Ishikawa (cell line): ENCODE measurements at regions not wholly inside any gene's neighbourhood (a gene's known extent, or its start where the extent isn't known, plus 50 kb on each side); places are given as distances from the start of the nearest gene placed in this dataset.

Experiments
- CEBPB ChIP-seq: IDR thresholded peaks from 2 replicates; pipeline ENCODE4 v1.6.1; 2012
- CREB1 ChIP-seq: IDR thresholded peaks from 2 replicates; pipeline ENCODE4 v1.6.1; 2012; ENCODE audit warnings: low read depth
- EGR1 ChIP-seq: IDR thresholded peaks from 2 replicates; pipeline ENCODE4 v1.6.1; 2012
- EP300 ChIP-seq: IDR thresholded peaks from 2 replicates; pipeline ENCODE4 v1.6.1; 2012; ENCODE audit warnings: borderline replicate concordance
- FOXM1 ChIP-seq: IDR thresholded peaks from 2 replicates; pipeline ENCODE4 v1.6.1; 2012; ENCODE audit warnings: low read depth, borderline replicate concordance
- MAX ChIP-seq: IDR thresholded peaks from 2 replicates; pipeline ENCODE4 v1.6.1; 2012
- NFIC ChIP-seq: IDR thresholded peaks from 2 replicates; pipeline ENCODE4 v1.6.1; 2012
- RAD21 ChIP-seq: IDR thresholded peaks from 2 replicates; pipeline ENCODE4 v1.6.1; 2012; ENCODE audit warnings: low read depth
- REST ChIP-seq: IDR thresholded peaks from 2 replicates; pipeline ENCODE4 v1.6.1; 2012; ENCODE audit warnings: low read depth, mild to moderate bottlenecking
- TAF1 ChIP-seq: IDR thresholded peaks from 2 replicates; pipeline ENCODE4 v1.6.1; 2012; ENCODE audit warnings: low read depth, mild to moderate bottlenecking
- TCF12 ChIP-seq: IDR thresholded peaks from 2 replicates; pipeline ENCODE4 v1.6.1; 2012; ENCODE audit warnings: low read depth
- TEAD4 ChIP-seq: IDR thresholded peaks from 2 replicates; pipeline ENCODE4 v1.6.1; 2012
- USF1 ChIP-seq: IDR thresholded peaks from 2 replicates; pipeline ENCODE4 v1.6.1; 2012
- YY1 ChIP-seq: IDR thresholded peaks from 2 replicates; pipeline ENCODE4 v1.6.1; 2012; ENCODE audit warnings: low read depth
- ZBTB7A ChIP-seq: IDR thresholded peaks from 2 replicates; pipeline ENCODE4 v1.6.1; 2012; ENCODE audit warnings: low read depth

GRCh38 chr11:134925432-134925831 lies 513.4 kb upstream of the B3GAT1 start:
- TF ChIP-seq FOXM1, result no peak
- TF ChIP-seq TEAD4, result no peak
- TF ChIP-seq CEBPB, result no peak
- TF ChIP-seq TCF12, result no peak

GRCh38 chr11:134923441-134923840 lies 511.4 kb upstream of the B3GAT1 start:
- TF ChIP-seq FOXM1 (no peak), YY1 (no peak), ZBTB7A (no peak), EP300 (no peak), TAF1 (no peak), CREB1 (no peak), EGR1 (no peak), TCF12 (no peak), USF1 (no peak)

GRCh38 chr11:134921938-134922337 lies 509.9 kb upstream of the B3GAT1 start:
- no peak for TF ChIP-seq CREB1
- no peak for TF ChIP-seq TAF1
- no peak for TF ChIP-seq YY1

DNA sequence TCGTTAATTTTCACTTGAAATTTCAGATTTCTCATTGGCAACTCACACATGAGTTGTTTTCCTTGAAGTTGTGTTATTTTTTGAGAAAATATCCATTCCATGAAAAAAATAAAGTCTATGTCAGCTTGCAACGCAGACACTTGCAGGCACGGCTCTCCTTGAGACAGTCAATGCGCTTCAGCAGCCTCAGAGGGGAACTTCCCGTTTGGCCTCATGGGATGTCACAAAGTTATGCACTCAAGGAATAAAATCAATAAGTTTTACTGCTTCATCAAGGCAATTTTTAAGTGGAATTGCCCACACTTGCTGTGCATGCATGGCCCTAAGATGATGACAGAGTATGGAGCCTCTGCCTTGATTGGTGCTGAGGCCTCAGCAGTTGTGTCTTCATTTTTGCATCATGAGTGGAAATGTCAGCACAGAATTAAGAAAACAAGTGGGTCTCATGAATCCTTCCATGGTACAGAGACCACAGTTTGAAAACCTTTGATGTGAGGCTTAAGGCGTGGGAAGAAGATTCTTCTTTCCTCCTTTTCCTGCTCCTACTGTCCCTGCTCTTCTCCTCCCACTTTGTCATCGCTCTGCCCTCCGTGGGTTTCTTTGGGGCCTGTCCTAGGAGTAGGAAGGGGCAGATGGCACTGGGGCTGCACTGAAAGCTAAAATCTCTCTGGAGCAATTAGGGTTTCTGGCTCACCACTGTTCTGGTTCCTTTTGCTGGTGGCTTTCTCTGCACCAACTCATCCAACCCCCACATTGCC lies 509.0 kb upstream of the B3GAT1 start:
- TF ChIP-seq REST (no peak), TCF12 (no peak), NFIC (no peak), RAD21 (no peak)

DNA sequence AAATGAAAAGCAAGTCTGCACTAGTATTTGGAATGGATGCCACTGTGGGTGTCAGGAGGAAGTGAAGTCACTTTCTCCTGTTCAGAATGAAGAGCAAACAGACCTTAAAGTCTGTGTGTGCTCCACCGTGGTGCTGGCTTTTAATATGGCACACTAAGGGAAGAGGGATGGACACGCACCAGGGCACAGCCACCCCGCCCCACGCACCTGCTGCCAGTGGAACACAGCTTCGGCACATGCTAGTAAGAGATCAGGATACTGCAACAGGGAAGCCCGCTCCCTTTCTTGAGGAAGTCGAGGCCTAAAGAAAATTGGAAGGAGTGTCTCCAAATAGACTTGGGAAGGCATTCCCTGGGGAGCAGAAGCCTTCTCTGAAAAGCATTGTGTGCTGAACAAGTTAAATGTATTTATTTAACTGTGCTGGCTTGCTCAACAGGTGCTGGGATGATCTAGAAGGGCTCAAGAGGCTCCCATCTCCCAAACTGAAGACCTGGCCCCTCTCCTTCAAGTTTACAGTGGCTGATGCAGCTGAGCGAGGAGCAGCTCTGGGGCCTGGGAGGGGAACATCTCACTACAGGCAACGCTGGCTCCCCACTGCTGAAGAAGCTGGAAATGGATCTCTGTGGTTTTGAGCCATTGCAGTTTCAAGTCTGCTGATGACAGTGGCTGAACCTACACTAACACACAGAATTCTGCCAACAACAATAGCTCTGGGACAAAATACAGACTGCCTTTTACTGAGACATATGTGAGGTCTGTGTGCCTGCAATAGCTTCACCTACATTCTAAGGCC lies 504.6 kb upstream of the B3GAT1 start:
- TF ChIP-seq REST (no peak), TEAD4 (no peak), CEBPB (no peak), YY1 (no peak), CREB1 (no peak), FOXM1 (no peak), TAF1 (no peak), ZBTB7A (no peak), RAD21 (no peak), EGR1 (no peak), USF1 (no peak)

- TF ChIP-seq CREB1, result no peak
- TF ChIP-seq TEAD4, result no peak
- no peak for TF ChIP-seq CEBPB
- no peak for TF ChIP-seq ZBTB7A
- no peak for TF ChIP-seq EGR1
- no peak for TF ChIP-seq REST
- no peak for TF ChIP-seq NFIC
- no peak for TF ChIP-seq TAF1
- no peak for TF ChIP-seq FOXM1
- TF ChIP-seq USF1, result no peak
- no peak for TF ChIP-seq MAX
- TF ChIP-seq TCF12, result no peak
- no peak for TF ChIP-seq EP300
- no peak for TF ChIP-seq RAD21
Observed at GRCh38 chr11:134915881-134916280, 503.8 kb upstream of the B3GAT1 start.
